ENCODE measurements at regions not wholly inside any gene's neighbourhood (a gene's known extent, or its start where the extent isn't known, plus 50 kb on each side); places are given as distances from the start of the nearest gene placed in this dataset.

GRCh38 chr10:128825626-128826025 is 641.4 kb upstream of the MGMT start:
- TF ChIP-seq CTCF (IDR thresholded peaks at IDR 0.05; ENCODE audit: insufficient read depth, low read depth, low read length, missing control alignments) = no peak
- no peak overlapping the region for H3K4me3 ChIP-seq (ENCODE audit: low read length)
- DNase-seq (ENCODE audit: low read depth) = no peak

- no peak overlapping the region for H3K4me3 ChIP-seq (ENCODE audit: low read length)
- no peak for TF ChIP-seq CTCF (IDR thresholded peaks at IDR 0.05; ENCODE audit: insufficient read depth, low read depth, low read length, missing control alignments)
- DNase-seq (ENCODE audit: low read depth) = no peak
These were observed 633.4 kb upstream of the MGMT start for GRCh38 chr10:128833671-128834070.

GRCh38 chr10:128835361-128835760 is 631.7 kb upstream of the MGMT start:
- no peak for TF ChIP-seq CTCF (IDR thresholded peaks at IDR 0.05; ENCODE audit: insufficient read depth, low read depth, low read length, missing control alignments)
- no peak overlapping the region for H3K4me3 ChIP-seq (ENCODE audit: low read length)
- no peak for DNase-seq (ENCODE audit: low read depth)

- TF ChIP-seq CTCF (IDR thresholded peaks at IDR 0.05; ENCODE audit: insufficient read depth, low read depth, low read length, missing control alignments) = no peak
These were observed 629.6 kb upstream of the MGMT start for GRCh38 chr10:128837478-128837877.

GRCh38 chr10:128839134-128839533 is 627.9 kb upstream of the MGMT start:
- no peak for DNase-seq (ENCODE audit: low read depth)
- no peak overlapping the region for H3K4me3 ChIP-seq (ENCODE audit: low read length)
- no peak for TF ChIP-seq CTCF (IDR thresholded peaks at IDR 0.05; ENCODE audit: insufficient read depth, low read depth, low read length, missing control alignments)

More at GRCh38 chr10:128837478-128837877, 629.6 kb upstream of the MGMT start:
- no peak overlapping the region for H3K4me3 ChIP-seq (ENCODE audit: low read length)
- DNase-seq (ENCODE audit: low read depth) = no peak

- no peak for DNase-seq (ENCODE audit: low read depth)
- H3K4me3 ChIP-seq (ENCODE audit: low read length) = no peak overlapping the region
- TF ChIP-seq CTCF (IDR thresholded peaks at IDR 0.05; ENCODE audit: insufficient read depth, low read depth, low read length, missing control alignments) = no peak
These were observed 627.3 kb upstream of the MGMT start for GRCh38 chr10:128839701-128840100.

GRCh38 chr10:128843972-128844371 is 623.1 kb upstream of the MGMT start:
- DNase-seq (ENCODE audit: low read depth) = no peak
- no peak overlapping the region for H3K4me3 ChIP-seq (ENCODE audit: low read length)
- no peak for TF ChIP-seq CTCF (IDR thresholded peaks at IDR 0.05; ENCODE audit: insufficient read depth, low read depth, low read length, missing control alignments)

Measured in epithelial cell of esophagus (primary cell).